Activated CD4-positive, alpha-beta T cell treated with anti-CD3 and anti-CD28 coated beads, Interleukin-2, amount 10 ng/mL, durations not matched to agents 24 days and 14 days (primary cell): ENCODE measurements at regions not wholly inside any gene's neighbourhood (a gene's known extent, or its start where the extent isn't known, plus 50 kb on each side); places are given as distances from the start of the nearest gene placed in this dataset.

Source experiments
- DNase-seq: peaks from one replicate; pipeline ENCODE4 v3.0.0; 2022
- H3K27ac Mint-ChIP-seq: one replicate; pipeline ENCODE4 v1.8.0; 2022; ENCODE audit warnings: mild to moderate bottlenecking, mixed read lengths
- H3K27me3 Mint-ChIP-seq: one replicate; pipeline ENCODE4 v1.8.0; 2022; ENCODE audit warnings: mixed read lengths
- H3K36me3 Mint-ChIP-seq: one replicate; pipeline ENCODE4 v1.8.0; 2022; ENCODE audit warnings: low read depth, mild to moderate bottlenecking, mixed read lengths
- H3K4me1 Mint-ChIP-seq: one replicate; pipeline ENCODE4 v1.8.0; 2021; ENCODE audit warnings: mixed read lengths
- H3K4me3 Mint-ChIP-seq: one replicate; pipeline ENCODE4 v1.8.0; 2022; ENCODE audit warnings: mild to moderate bottlenecking, moderate library complexity, mixed read lengths
- H3K9me3 Mint-ChIP-seq: one replicate; pipeline ENCODE4 v1.8.0; 2021; ENCODE audit warnings: mixed read lengths
- intact Hi-C: fragments of 100-400 bp; cut with micrococcal nuclease; formaldehyde crosslinking; loops from one replicate; pipeline ENCODE4 v1.15.1; 2023

GRCh38 chr1:199741586-199741985 is 285.9 kb upstream of the NR5A2 start:
- no peak for DNase-seq
- no peaks in the 10 kb centered on the region for H3K27me3 Mint-ChIP-seq
- no peaks in the 10 kb centered on the region for H3K9me3 Mint-ChIP-seq
- no peaks in the 10 kb centered on the region for H3K4me1 Mint-ChIP-seq
- no peak overlapping the region for H3K27ac Mint-ChIP-seq
- intact Hi-C loops, result no loop called here
- H3K36me3 Mint-ChIP-seq, result no peaks in the 10 kb centered on the region
- H3K4me3 Mint-ChIP-seq, result no peak overlapping the region

GRCh38 chr1:199742547-199742946 is 285.0 kb upstream of the NR5A2 start:
- no peaks in the 10 kb centered on the region for H3K27me3 Mint-ChIP-seq
- H3K4me3 Mint-ChIP-seq, result no peak overlapping the region
- no peaks in the 10 kb centered on the region for H3K36me3 Mint-ChIP-seq
- intact Hi-C loops, result no loop called here
- H3K4me1 Mint-ChIP-seq, result no peaks in the 10 kb centered on the region
- no peaks in the 10 kb centered on the region for H3K9me3 Mint-ChIP-seq
- H3K27ac Mint-ChIP-seq, result no peak overlapping the region
- DNase-seq, result no peak

- intact Hi-C loops, result no loop called here
- Mint-ChIP-seq H3K27ac (no peak overlapping the region), H3K9me3 (no peaks in the 10 kb centered on the region), H3K4me3 (no peak overlapping the region), H3K27me3 (no peaks in the 10 kb centered on the region), H3K36me3 (no peaks in the 10 kb centered on the region), H3K4me1 (no peaks in the 10 kb centered on the region)
- no peak for DNase-seq
These were observed 284.3 kb upstream of the NR5A2 start for GRCh38 chr1:199743227-199743626.

- Mint-ChIP-seq H3K4me3 (no peak overlapping the region), H3K4me1 (no peaks in the 10 kb centered on the region), H3K27ac (no peak overlapping the region), H3K9me3 (no peaks in the 10 kb centered on the region), H3K36me3 (no peaks in the 10 kb centered on the region), H3K27me3 (no peaks in the 10 kb centered on the region)
- no peak for DNase-seq
- intact Hi-C loops, result no loop called here
These were observed 280.7 kb upstream of the NR5A2 start for GRCh38 chr1:199746666-199747384.

GRCh38 chr1:199747984-199748383 is 279.5 kb upstream of the NR5A2 start:
- Mint-ChIP-seq H3K27me3 (no peaks in the 10 kb centered on the region), H3K9me3 (no peaks in the 10 kb centered on the region), H3K36me3 (no peaks in the 10 kb centered on the region), H3K4me3 (no peak overlapping the region), H3K4me1 (no peaks in the 10 kb centered on the region), H3K27ac (no peak overlapping the region)
- no peak for DNase-seq
- intact Hi-C loops, result no loop called here

GRCh38 chr1:199751506-199751905 is 276.0 kb upstream of the NR5A2 start:
- Mint-ChIP-seq H3K4me1 (no peaks in the 10 kb centered on the region), H3K9me3 (no peaks in the 10 kb centered on the region), H3K27ac (no peak overlapping the region), H3K36me3 (no peaks in the 10 kb centered on the region), H3K4me3 (no peak overlapping the region), H3K27me3 (peaks cover 3% of the 10 kb centered on the region)
- intact Hi-C loops, result no loop called here
- DNase-seq, result no peak

GRCh38 chr1:199751962-199752687 is 275.4 kb upstream of the NR5A2 start:
- Mint-ChIP-seq H3K36me3 (no peaks in the 10 kb centered on the region), H3K27ac (no peak overlapping the region), H3K27me3 (peaks cover 7% of the 10 kb centered on the region), H3K9me3 (no peaks in the 10 kb centered on the region), H3K4me3 (no peak overlapping the region), H3K4me1 (no peaks in the 10 kb centered on the region)
- intact Hi-C loops, result no loop called here
- no peak for DNase-seq

- DNase-seq, result no peak
- no peaks in the 10 kb centered on the region for H3K36me3 Mint-ChIP-seq
These were observed 274.9 kb upstream of the NR5A2 start for GRCh38 chr1:199752688-199753027.

GRCh38 chr1:199753513-199753912 is 274.0 kb upstream of the NR5A2 start:
- no peak for DNase-seq
- Mint-ChIP-seq H3K4me3 (no peak overlapping the region), H3K9me3 (no peaks in the 10 kb centered on the region), H3K27ac (no peak overlapping the region), H3K4me1 (no peaks in the 10 kb centered on the region), H3K36me3 (no peaks in the 10 kb centered on the region), H3K27me3 (peaks cover 7% of the 10 kb centered on the region)
- intact Hi-C loops, result no loop called here

More at GRCh38 chr1:199752688-199753027, 274.9 kb upstream of the NR5A2 start:
- H3K4me1 Mint-ChIP-seq, result no peaks in the 10 kb centered on the region
- no peak overlapping the region for H3K27ac Mint-ChIP-seq
- peaks cover 7% of the 10 kb centered on the region for H3K27me3 Mint-ChIP-seq
- no peaks in the 10 kb centered on the region for H3K9me3 Mint-ChIP-seq
- intact Hi-C loops, result no loop called here
- no peak overlapping the region for H3K4me3 Mint-ChIP-seq

- intact Hi-C loops, result no loop called here
- H3K27ac Mint-ChIP-seq, result no peak overlapping the region
- no peaks in the 10 kb centered on the region for H3K9me3 Mint-ChIP-seq
- H3K4me3 Mint-ChIP-seq, result no peak overlapping the region
- H3K4me1 Mint-ChIP-seq, result no peaks in the 10 kb centered on the region
- no peak for DNase-seq
- H3K36me3 Mint-ChIP-seq, result no peaks in the 10 kb centered on the region
- H3K27me3 Mint-ChIP-seq, result peaks cover 9% of the 10 kb centered on the region
These were observed 271.4 kb upstream of the NR5A2 start for GRCh38 chr1:199756066-199756465.

GRCh38 chr1:199758626-199759255 is 268.8 kb upstream of the NR5A2 start:
- peaks cover 9% of the 10 kb centered on the region for H3K27me3 Mint-ChIP-seq
- no peaks in the 10 kb centered on the region for H3K9me3 Mint-ChIP-seq
- no peaks in the 10 kb centered on the region for H3K36me3 Mint-ChIP-seq
- DNase-seq, result no peak
- no peaks in the 10 kb centered on the region for H3K4me1 Mint-ChIP-seq
- no peak overlapping the region for H3K27ac Mint-ChIP-seq
- H3K4me3 Mint-ChIP-seq, result no peak overlapping the region
- intact Hi-C loops, result no loop called here

GRCh38 chr1:199759268-199759730 is 268.2 kb upstream of the NR5A2 start:
- Mint-ChIP-seq H3K36me3 (no peaks in the 10 kb centered on the region), H3K27me3 (peaks cover 8% of the 10 kb centered on the region), H3K4me1 (no peaks in the 10 kb centered on the region), H3K4me3 (no peak overlapping the region), H3K27ac (no peak overlapping the region), H3K9me3 (no peaks in the 10 kb centered on the region)
- DNase-seq, result no peak
- intact Hi-C loops, result no loop called here

GRCh38 chr1:199762572-199762971 is 264.9 kb upstream of the NR5A2 start:
- Mint-ChIP-seq H3K36me3 (no peaks in the 10 kb centered on the region), H3K4me1 (no peaks in the 10 kb centered on the region), H3K27me3 (peaks cover 1% of the 10 kb centered on the region), H3K9me3 (no peaks in the 10 kb centered on the region), H3K27ac (no peak overlapping the region), H3K4me3 (no peak overlapping the region)
- intact Hi-C loops, result no loop called here
- no peak for DNase-seq

- Mint-ChIP-seq H3K9me3 (no peaks in the 10 kb centered on the region), H3K4me3 (no peak overlapping the region), H3K27me3 (no peaks in the 10 kb centered on the region), H3K4me1 (no peaks in the 10 kb centered on the region), H3K36me3 (no peaks in the 10 kb centered on the region), H3K27ac (no peak overlapping the region)
- DNase-seq, result no peak
- intact Hi-C loops, result no loop called here
These were observed 261.2 kb upstream of the NR5A2 start for GRCh38 chr1:199766218-199766792.
